ENCODE measurements at regions not wholly inside any gene's neighbourhood (a gene's known extent, or its start where the extent isn't known, plus 50 kb on each side); places are given as distances from the start of the nearest gene placed in this dataset.
"Not testable (repeated sequence)": the region's sequence is repeated elsewhere in the genome, so short reads cannot be mapped to it uniquely, and the experiment has no call there.

DNA sequence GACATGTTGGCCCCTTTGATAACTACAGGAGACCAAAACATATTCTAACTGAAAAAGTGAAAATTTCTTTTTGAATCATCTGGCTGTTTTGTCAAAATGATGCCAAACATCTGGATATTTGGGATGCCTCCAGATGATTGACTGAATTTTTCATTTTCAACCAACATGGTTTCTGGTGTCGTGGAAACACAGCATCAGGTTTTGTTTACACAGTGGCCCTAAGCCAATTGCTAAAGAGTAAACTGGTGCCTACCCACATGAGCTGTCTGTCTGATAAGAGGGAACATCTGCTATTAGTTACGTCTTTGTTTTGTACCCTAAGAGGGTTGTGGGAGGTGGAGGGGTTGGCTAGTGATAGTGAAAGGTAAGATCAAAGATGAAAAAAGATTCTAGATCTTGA, 204.8 kb downstream of the KCNK2 start:
- no peak for DNase-seq (ENCODE audit: low spot score)

GRCh38 chr1:215290018-215290417, 207.5 kb downstream of the KCNK2 start:
- peak; percentile 50 for DNase-seq (ENCODE audit: low spot score)

DNA sequence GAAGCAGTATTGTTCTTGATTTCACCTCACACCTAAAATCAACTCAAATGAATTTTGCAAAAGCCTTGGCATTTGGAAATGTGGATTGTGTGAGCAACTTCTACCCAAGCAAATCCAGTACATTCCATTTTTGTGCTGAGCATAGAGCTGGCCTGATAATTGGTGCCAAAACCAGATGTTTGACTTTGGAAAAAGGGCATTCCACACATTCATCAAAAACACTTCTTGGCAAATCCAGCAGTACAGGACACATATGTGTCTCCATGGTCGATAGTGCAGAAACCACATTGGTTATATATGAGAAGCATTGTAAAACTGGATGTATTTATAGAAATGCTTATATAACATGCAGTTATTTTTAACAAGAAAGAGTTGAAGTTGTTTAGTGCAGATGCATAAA, 210.4 kb downstream of the KCNK2 start:
- DNase-seq (ENCODE audit: low spot score), result peak; percentile 6

DNA sequence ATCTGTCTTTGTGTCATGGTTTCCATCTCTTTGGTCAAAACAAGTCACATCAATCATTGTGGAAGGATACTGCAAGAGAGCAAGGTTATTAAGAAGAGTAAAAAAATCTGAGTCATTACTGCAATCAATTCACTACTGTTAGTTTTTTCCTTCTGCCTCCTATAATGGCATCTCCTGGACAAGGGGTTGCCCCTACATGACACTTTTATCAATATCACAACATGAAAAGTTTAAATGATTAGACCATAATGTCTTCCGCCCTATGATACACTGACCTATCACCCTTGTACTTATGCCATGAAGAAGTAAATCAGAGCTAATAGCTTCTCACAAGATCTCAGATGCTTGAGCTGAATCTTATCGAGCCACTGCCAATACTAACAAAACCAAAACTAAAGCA, 223.9 kb downstream of the KCNK2 start:
- DNase-seq (ENCODE audit: low spot score), result no peak

DNA sequence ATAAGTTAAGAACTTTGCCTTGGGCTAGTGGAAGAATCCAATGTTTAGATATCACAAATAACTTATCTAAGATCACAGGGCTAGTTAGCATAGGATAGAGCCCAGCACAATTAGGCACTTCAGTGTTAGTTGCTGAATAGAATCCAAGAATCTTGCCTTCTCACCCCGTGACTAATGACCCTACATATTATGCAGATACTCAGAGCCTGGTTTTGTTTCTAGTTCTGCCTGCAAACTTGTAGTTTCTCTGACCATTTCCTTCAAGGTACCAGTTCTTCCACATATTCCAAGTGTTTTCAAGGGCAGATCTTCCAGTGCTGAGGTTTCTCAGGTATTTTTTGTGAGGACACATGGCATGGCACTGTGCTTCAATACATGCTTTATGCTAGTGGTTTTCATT, 239.3 kb downstream of the KCNK2 start:
- no peak for DNase-seq (ENCODE audit: low spot score)

- DNase-seq (ENCODE audit: low spot score), result not testable (repeated sequence)
These were observed 241.5 kb downstream of the KCNK2 start for GRCh38 chr1:215323992-215324391.

- DNase-seq (ENCODE audit: low spot score), result no peak
These were observed 236.7 kb upstream of the KCTD3 start for GRCh38 chr1:215330426-215330825.

GRCh38 chr1:215344539-215344938, 222.6 kb upstream of the KCTD3 start:
- DNase-seq (ENCODE audit: low spot score), result no peak

GRCh38 chr1:215345208-215345607, 221.9 kb upstream of the KCTD3 start:
- no peak for DNase-seq (ENCODE audit: low spot score)

DNA sequence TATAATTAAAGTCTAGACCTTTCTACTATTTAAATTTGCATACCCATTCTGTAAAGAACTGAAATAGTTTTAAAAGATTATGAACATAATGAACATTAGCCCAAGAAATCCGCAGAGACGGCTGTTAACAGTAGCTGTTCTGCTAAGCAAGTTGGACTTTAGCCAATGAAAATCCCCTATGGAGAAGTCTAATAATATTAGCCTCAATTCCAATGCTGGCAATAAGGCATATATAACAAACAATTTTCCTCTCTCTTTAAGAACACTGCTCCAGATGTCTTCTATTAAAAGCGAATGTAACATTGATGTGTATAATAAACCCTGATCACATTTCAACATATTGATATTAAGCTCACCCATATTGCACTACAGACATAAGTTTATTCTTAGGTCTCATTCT, 221.3 kb upstream of the KCTD3 start:
- no peak for DNase-seq (ENCODE audit: low spot score)

DNA sequence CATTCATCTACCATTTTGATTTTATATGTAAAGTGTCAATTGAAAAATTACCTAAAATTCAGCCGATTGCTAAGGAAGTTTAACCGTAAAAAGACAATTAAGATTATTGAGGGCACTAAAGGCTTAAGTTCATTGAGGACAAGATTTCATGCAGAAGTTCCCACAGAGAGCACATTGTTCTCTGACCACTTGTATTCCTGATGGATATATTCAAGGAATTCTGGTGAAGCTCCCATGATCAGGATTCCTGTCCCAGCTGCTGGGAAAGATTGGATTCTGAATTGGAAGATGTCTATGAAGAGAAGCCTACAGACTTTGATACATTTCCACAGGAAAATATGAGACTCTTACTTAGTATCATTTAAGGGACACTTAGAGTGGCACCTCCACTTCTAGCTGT, 209.2 kb upstream of the KCTD3 start:
- no peak for DNase-seq (ENCODE audit: low spot score)

DNA sequence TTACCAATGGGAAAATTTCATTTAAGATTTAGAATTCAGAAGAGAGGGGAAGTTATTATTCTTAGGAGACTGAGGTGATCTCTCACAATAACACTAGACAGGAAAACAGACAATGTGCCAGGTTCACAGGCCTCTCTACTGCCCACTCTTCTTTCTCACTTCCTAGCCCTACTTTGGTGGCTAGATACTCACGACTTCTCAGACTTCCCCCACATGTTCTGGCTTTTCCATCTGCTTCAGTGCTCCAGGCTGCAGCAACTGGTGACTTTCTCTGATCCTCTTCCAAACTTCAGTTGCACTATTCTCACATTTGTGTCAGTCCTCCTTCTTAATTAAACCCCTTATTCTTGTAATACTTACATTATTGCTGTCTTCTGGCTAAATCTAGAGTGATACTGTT, 208.7 kb upstream of the KCTD3 start:
- no peak for DNase-seq (ENCODE audit: low spot score)

DNA sequence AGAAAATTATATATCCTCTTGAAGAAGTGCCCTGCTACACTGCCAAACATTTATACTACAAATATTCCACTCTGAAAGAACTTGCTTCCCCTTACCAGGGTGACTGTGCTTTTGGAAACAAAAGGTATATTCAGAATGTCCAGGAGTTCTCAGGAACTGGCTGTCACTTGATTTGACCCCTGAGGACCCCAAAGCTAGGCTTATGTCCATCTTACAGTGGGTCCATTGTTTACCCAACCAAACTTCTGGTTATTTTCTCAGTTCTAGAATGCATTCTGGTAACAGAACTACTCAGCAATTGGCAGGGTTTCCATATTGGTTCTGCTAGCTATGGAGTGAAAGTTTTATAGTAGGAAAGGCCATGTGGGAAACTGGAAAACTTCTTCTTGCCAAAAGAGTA, 207.1 kb upstream of the KCTD3 start:
- DNase-seq (ENCODE audit: low spot score), result no peak

DNA sequence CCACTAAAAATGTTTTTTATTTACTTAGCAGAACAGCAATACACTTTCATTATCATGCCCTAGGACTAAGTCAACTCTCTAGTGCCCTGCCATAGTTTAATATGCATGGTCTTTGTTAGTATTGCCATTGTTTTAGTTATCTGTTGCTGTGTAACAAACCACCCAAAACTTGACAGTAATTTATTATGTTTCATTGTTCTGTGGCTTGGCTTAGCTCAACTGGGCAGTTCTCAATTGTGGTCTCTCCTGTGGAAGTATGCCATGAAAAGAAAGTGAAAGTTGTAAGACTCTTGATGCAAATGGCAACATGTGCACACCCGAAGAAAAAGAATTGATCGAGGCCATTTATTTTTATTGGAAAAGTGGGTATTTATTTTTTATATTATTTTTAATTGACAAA, 206.3 kb upstream of the KCTD3 start:
- DNase-seq (ENCODE audit: low spot score), result no peak

DNA sequence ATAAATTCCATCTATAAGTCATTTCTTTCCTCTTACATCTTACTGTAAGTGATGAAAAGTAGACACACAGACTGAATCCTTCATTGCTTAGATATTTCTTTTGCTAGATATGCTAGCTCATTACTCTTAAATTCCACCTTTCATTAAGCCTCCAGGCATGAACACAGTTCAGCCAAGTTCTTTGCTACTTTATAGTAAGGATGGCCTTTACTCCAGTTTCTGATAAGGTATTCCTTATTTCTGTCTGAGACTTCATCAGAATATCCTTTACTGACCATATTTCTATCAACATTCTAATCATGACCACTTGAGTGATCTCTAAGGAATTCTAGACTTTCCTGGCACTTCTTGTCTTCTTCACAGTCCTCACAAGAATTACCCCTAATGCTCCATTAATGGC, 191.7 kb upstream of the KCTD3 start:
- no peak for DNase-seq (ENCODE audit: low spot score)

GRCh38 chr1:215376544-215377264, 190.4 kb upstream of the KCTD3 start:
- peak; percentile 49 for DNase-seq (ENCODE audit: low spot score)

GRCh38 chr1:215377746-215378145, 189.4 kb upstream of the KCTD3 start:
- no peak for DNase-seq (ENCODE audit: low spot score)

DNA sequence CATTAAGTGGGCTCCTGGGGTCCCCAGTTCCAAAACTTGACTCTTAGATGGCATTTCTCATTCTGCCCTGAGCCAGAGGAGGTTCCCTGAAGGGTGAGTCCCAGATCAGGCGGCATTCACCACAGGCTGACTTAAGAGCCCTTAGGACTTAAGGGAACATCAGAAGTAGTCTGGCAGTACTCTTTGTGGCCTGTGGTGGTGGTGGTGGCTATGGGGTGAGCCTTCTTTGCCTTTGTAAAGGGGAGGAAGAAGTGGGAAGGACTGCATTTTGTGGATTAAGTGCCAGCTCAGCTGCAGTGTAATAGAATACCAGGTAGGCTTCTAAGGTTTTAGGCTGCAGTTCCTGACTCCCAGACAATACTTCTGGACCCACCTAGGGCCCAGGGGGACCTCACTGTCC, 186.5 kb upstream of the KCTD3 start:
- no peak for DNase-seq (ENCODE audit: low spot score)

GRCh38 chr1:215393476-215393875, 173.6 kb upstream of the KCTD3 start:
- DNase-seq (ENCODE audit: low spot score), result no peak

GRCh38 chr1:215394084-215394991, 172.8 kb upstream of the KCTD3 start:
- no peak for DNase-seq (ENCODE audit: low spot score)

DNA sequence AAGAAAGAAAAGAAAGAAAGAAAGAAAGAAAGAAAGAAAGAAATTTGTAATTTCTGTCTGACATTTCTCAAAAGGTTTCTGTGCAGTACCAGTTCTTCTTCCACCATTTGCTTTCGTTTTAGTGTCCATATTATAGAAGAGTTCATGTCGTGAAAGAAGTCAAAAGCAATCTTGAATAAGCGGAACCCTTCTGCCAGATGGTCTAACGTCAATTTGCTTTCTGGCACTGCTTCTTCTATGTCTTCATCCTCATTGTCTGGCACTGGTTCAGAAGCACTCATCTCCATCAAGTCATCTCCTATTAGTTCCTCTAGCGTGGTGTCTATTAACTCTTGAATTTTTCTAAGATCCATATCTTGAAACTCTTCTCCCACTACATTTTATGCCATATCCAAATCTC, 170.0 kb upstream of the KCTD3 start:
- no peak for DNase-seq (ENCODE audit: low spot score)

DNA sequence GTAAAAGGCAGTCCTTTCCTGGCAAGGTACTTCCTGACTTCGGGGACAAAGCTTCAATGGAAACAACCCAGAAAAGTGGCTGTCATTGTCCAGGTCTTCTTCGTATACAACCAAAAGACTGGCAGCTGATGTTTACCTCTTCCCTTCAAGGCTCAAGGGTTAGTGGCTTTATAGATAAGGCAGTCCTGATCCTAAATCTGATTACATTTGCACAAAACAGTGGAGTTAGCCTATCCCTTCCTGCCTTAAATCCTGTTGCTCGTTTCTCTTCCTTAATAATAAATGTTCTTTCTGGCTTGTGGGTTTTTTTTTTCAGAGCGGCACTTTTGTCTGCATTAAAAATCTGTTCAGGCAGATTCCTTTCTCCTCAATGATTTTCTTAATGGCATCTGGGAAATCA, 169.3 kb upstream of the KCTD3 start:
- DNase-seq (ENCODE audit: low spot score), result no peak

DNA sequence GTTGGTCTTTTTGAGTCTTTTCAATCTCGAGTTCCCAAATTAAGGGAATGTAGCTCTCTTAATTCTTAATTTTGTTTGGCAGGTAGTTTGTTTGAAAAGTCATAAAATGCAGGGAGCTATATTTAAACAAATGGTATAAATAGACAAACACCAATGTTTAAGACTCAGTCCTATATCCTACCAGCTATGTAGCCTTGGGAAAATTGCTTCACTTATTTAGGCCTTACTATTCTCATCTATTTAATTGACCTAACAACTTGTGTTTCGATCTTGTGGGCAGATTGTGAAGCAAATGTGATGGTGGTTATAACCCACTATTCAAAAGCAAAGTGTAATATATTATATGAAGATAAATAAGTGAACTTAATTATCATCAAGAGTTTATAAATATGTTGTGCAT, 167.3 kb upstream of the KCTD3 start:
- DNase-seq (ENCODE audit: low spot score), result no peak

GRCh38 chr1:215400741-215401140, 166.4 kb upstream of the KCTD3 start:
- DNase-seq (ENCODE audit: low spot score), result no peak
